NT2/D1 (cell line): ENCODE measurements at regions not wholly inside any gene's neighbourhood (a gene's known extent, or its start where the extent isn't known, plus 50 kb on each side); places are given as distances from the start of the nearest gene placed in this dataset.

Source experiments
- DNase-seq: peaks from one replicate; pipeline ENCODE4 v3.0.0-alpha.2; 2011; ENCODE audit warnings: low read depth, low spot score
- H3K27me3 ChIP-seq: 2 replicates; pipeline ENCODE4 v1.6.0; 2011; ENCODE audit warnings: mild to moderate bottlenecking; ENCODE audit not compliant: insufficient read length, insufficient read depth
- H3K36me3 ChIP-seq: 2 replicates; pipeline ENCODE4 v1.6.1; 2011; ENCODE audit warnings: mild to moderate bottlenecking, low read length, mixed read lengths; ENCODE audit not compliant: insufficient read depth, insufficient read length
- H3K4me1 ChIP-seq: 2 replicates; pipeline ENCODE4 v1.5.1; 2011; ENCODE audit not compliant: insufficient read depth, insufficient read length
- H3K4me3 ChIP-seq: 2 replicates; pipeline ENCODE4 v1.5.1; 2011; ENCODE audit warnings: low read depth; ENCODE audit not compliant: insufficient read length
- H3K9ac ChIP-seq: 2 replicates; pipeline ENCODE4 v1.6.0; 2011; ENCODE audit warnings: low read depth; ENCODE audit not compliant: insufficient read length
- H3K9me3 ChIP-seq: 2 replicates; pipeline ENCODE4 v1.5.1; 2011; ENCODE audit warnings: mild to moderate bottlenecking, low read length; ENCODE audit not compliant: insufficient read depth
- SUZ12 ChIP-seq: IDR thresholded peaks from 2 replicates; pipeline ENCODE4 v1.6.1; 2011; ENCODE audit not compliant: insufficient read length, insufficient read depth; ENCODE audit errors: extremely low read depth
- YY1 ChIP-seq: IDR thresholded peaks from 2 replicates; pipeline ENCODE4 v1.6.1; 2011; ENCODE audit not compliant: insufficient read length, insufficient read depth
- ZNF274 ChIP-seq: IDR thresholded peaks from 2 replicates; pipeline ENCODE4 v1.6.1; 2011; ENCODE audit warnings: mild to moderate bottlenecking, low read depth, low read length

- Histone ChIP-seq H3K27me3 (no peaks in the 10 kb centered on the region), H3K4me1 (no peaks in the 10 kb centered on the region), H3K4me3 (no peak overlapping the region), H3K36me3 (no peaks in the 10 kb centered on the region), H3K9me3 (no peaks in the 10 kb centered on the region), H3K9ac (no peak overlapping the region)
- no peak for TF ChIP-seq ZNF274
- DNase-seq = no peak
These were observed 119.9 kb upstream of the RND3 start for GRCh38 chr2:150607390-150607811.

- no peaks in the 10 kb centered on the region for H3K27me3 ChIP-seq
- no peaks in the 10 kb centered on the region for H3K36me3 ChIP-seq
- DNase-seq = no peak
- TF ChIP-seq ZNF274 = no peak
- no peak for TF ChIP-seq YY1
- TF ChIP-seq SUZ12 = no peak
- no peak overlapping the region for H3K9ac ChIP-seq
- no peaks in the 10 kb centered on the region for H3K4me1 ChIP-seq
- H3K9me3 ChIP-seq = no peaks in the 10 kb centered on the region
- H3K4me3 ChIP-seq = no peak overlapping the region
These were observed 119.1 kb upstream of the RND3 start for GRCh38 chr2:150606380-150607060.

- no peaks in the 10 kb centered on the region for H3K27me3 ChIP-seq
- TF ChIP-seq ZNF274 = no peak
- no peak for TF ChIP-seq YY1
- TF ChIP-seq SUZ12 = no peak
These were observed 118.2 kb upstream of the RND3 start for GRCh38 chr2:150605664-150606063.

GRCh38 chr2:150601280-150602038, 114.0 kb upstream of the RND3 start:
- H3K36me3 ChIP-seq = no peaks in the 10 kb centered on the region
- no peaks in the 10 kb centered on the region for H3K4me1 ChIP-seq
- no peak overlapping the region for H3K9ac ChIP-seq
- no peak overlapping the region for H3K4me3 ChIP-seq
- TF ChIP-seq ZNF274 (no peak), YY1 (no peak), SUZ12 (no peak)
- H3K27me3 ChIP-seq = no peaks in the 10 kb centered on the region
- no peak for DNase-seq
- H3K9me3 ChIP-seq = no peaks in the 10 kb centered on the region

More at GRCh38 chr2:150605664-150606063, 118.2 kb upstream of the RND3 start:
- no peaks in the 10 kb centered on the region for H3K9me3 ChIP-seq
- no peak for DNase-seq
- H3K36me3 ChIP-seq = no peaks in the 10 kb centered on the region
- H3K4me3 ChIP-seq = no peak overlapping the region
- no peaks in the 10 kb centered on the region for H3K4me1 ChIP-seq
- no peak overlapping the region for H3K9ac ChIP-seq

GRCh38 chr2:150599889-150600288, 112.4 kb upstream of the RND3 start:
- H3K4me3 ChIP-seq = no peak overlapping the region
- no peaks in the 10 kb centered on the region for H3K9me3 ChIP-seq
- no peaks in the 10 kb centered on the region for H3K36me3 ChIP-seq
- H3K9ac ChIP-seq = no peak overlapping the region
- no peak for TF ChIP-seq SUZ12
- no peak for TF ChIP-seq ZNF274
- TF ChIP-seq YY1 = no peak
- H3K4me1 ChIP-seq = no peaks in the 10 kb centered on the region
- H3K27me3 ChIP-seq = no peaks in the 10 kb centered on the region
- no peak for DNase-seq

GRCh38 chr2:150598383-150598782, 110.9 kb upstream of the RND3 start:
- no peaks in the 10 kb centered on the region for H3K27me3 ChIP-seq
- H3K4me1 ChIP-seq = no peaks in the 10 kb centered on the region
- H3K36me3 ChIP-seq = no peaks in the 10 kb centered on the region
- TF ChIP-seq YY1 (no peak), ZNF274 (no peak), SUZ12 (no peak)
- no peak overlapping the region for H3K9ac ChIP-seq
- H3K9me3 ChIP-seq = no peaks in the 10 kb centered on the region
- no peak overlapping the region for H3K4me3 ChIP-seq
- no peak for DNase-seq

- Histone ChIP-seq H3K9ac (no peak overlapping the region), H3K9me3 (no peaks in the 10 kb centered on the region), H3K36me3 (no peaks in the 10 kb centered on the region), H3K4me1 (no peaks in the 10 kb centered on the region), H3K27me3 (no peaks in the 10 kb centered on the region), H3K4me3 (no peak overlapping the region)
- DNase-seq = no peak
- TF ChIP-seq ZNF274 (no peak), YY1 (no peak), SUZ12 (no peak)
These were observed 108.5 kb upstream of the RND3 start for GRCh38 chr2:150595803-150596470.
